ENCODE measurements at regions not wholly inside any gene's neighbourhood (a gene's known extent, or its start where the extent isn't known, plus 50 kb on each side); places are given as distances from the start of the nearest gene placed in this dataset.

GRCh38 chr12:131355361-131356245 is 355.3 kb upstream of the SFSWAP start:
- Histone ChIP-seq H3K4me3 (no peak overlapping the region), H3K9me3 (no peaks in the 10 kb centered on the region), H3K27ac (no peak overlapping the region), H3K4me1 (no peaks in the 10 kb centered on the region), H3K36me3 (no peaks in the 10 kb centered on the region), H3K27me3 (peaks cover 0 to 28% (median 0%) of the 10 kb centered on the region in 4 donors)
- DNase-seq: no peak
- WGBS, 2 donors: 85 to 87% methylated on average over 15 to 19 of the region's 29 CpGs
- intact Hi-C loops (cut with DNase I): no loop called here
- no peak for TF ChIP-seq POLR2A (IDR thresholded peaks at IDR 0.05)
- TF ChIP-seq, protein P1, sequence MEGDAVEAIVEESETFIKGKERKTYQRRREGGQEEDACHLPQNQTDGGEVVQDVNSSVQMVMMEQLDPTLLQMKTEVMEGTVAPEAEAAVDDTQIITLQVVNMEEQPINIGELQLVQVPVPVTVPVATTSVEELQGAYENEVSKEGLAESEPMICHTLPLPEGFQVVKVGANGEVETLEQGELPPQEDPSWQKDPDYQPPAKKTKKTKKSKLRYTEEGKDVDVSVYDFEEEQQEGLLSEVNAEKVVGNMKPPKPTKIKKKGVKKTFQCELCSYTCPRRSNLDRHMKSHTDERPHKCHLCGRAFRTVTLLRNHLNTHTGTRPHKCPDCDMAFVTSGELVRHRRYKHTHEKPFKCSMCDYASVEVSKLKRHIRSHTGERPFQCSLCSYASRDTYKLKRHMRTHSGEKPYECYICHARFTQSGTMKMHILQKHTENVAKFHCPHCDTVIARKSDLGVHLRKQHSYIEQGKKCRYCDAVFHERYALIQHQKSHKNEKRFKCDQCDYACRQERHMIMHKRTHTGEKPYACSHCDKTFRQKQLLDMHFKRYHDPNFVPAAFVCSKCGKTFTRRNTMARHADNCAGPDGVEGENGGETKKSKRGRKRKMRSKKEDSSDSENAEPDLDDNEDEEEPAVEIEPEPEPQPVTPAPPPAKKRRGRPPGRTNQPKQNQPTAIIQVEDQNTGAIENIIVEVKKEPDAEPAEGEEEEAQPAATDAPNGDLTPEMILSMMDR (IDR thresholded peaks at IDR 0.05): no peak

GRCh38 chr12:131356485-131357184 is 354.3 kb upstream of the SFSWAP start:
- TF ChIP-seq, protein P1 (IDR thresholded peaks at IDR 0.05): no peak
- TF ChIP-seq POLR2A (IDR thresholded peaks at IDR 0.05): no peak
- no peaks in the 10 kb centered on the region for H3K4me1 ChIP-seq
- H3K9me3 ChIP-seq: no peaks in the 10 kb centered on the region
- H3K27me3 ChIP-seq: peaks cover 0 to 20% (median 0%) of the 10 kb centered on the region in 4 donors
- WGBS, 2 donors: 71 to 75% methylated on average over 18 of the region's 18 CpGs
- DNase-seq: no peak
- intact Hi-C loops (cut with DNase I): no loop called here
- H3K36me3 ChIP-seq: no peaks in the 10 kb centered on the region
- no peak overlapping the region for H3K27ac ChIP-seq
- H3K4me3 ChIP-seq: no peak overlapping the region

- TF ChIP-seq, protein P1 (IDR thresholded peaks at IDR 0.05): no peak
- no peak for TF ChIP-seq POLR2A (IDR thresholded peaks at IDR 0.05)
- WGBS, 2 donors: 83 to 94% methylated on average over 3 to 7 of the region's 9 CpGs
- peaks cover 0 to 20% (median 0%) of the 10 kb centered on the region in 4 donors for H3K27me3 ChIP-seq
- no peaks in the 10 kb centered on the region for H3K9me3 ChIP-seq
- intact Hi-C loops (cut with DNase I): no loop called here
- no peaks in the 10 kb centered on the region for H3K4me1 ChIP-seq
- no peak overlapping the region for H3K27ac ChIP-seq
- no peak overlapping the region for H3K4me3 ChIP-seq
- DNase-seq: no peak
- no peaks in the 10 kb centered on the region for H3K36me3 ChIP-seq
Observed at GRCh38 chr12:131357185-131357747, 353.6 kb upstream of the SFSWAP start.

- no peak for TF ChIP-seq POLR2A (IDR thresholded peaks at IDR 0.05)
- TF ChIP-seq, protein P1 (IDR thresholded peaks at IDR 0.05): no peak
- Histone ChIP-seq H3K27ac (no peak overlapping the region), H3K9me3 (no peaks in the 10 kb centered on the region), H3K36me3 (no peaks in the 10 kb centered on the region), H3K4me1 (no peaks in the 10 kb centered on the region), H3K4me3 (no peak overlapping the region), H3K27me3 (peaks cover 0 to 20% (median 0%) of the 10 kb centered on the region in 4 donors)
- 57 to 61% methylated on average over 3 of the region's 3 CpGs for WGBS, 2 donors
- intact Hi-C loops (cut with DNase I): no loop called here
- DNase-seq: no peak
Observed at GRCh38 chr12:131357920-131358319, 353.0 kb upstream of the SFSWAP start.

All from esophagus squamous epithelium (tissue), 5 donors.